ENCODE measurements at regions not wholly inside any gene's neighbourhood (a gene's known extent, or its start where the extent isn't known, plus 50 kb on each side); places are given as distances from the start of the nearest gene placed in this dataset.

- no peaks in the 10 kb centered on the region for H3K9me3 ChIP-seq
- H3K4me3 ChIP-seq = no peak overlapping the region
- DNase-seq (no peak), ATAC-seq (no peak)
- intact Hi-C loops (cut with DNase I, micrococcal nuclease) = no loop called here
- no peak for TF ChIP-seq CTCF (IDR thresholded peaks at IDR 0.05)
- H3K36me3 ChIP-seq (ENCODE audit: low read depth) = no peaks in the 10 kb centered on the region
- no peaks in the 10 kb centered on the region for H3K4me1 ChIP-seq (ENCODE audit: low read depth)
These were observed 180.4 kb upstream of the IRX5 start for GRCh38 chr16:54750249-54750648.

GRCh38 chr16:54748611-54749190, 182.0 kb upstream of the IRX5 start:
- DNase-seq = no peak
- intact Hi-C loops (cut with DNase I, micrococcal nuclease) = no loop called here
- Histone ChIP-seq H3K36me3 (ENCODE audit: low read depth) (no peaks in the 10 kb centered on the region), H3K4me1 (ENCODE audit: low read depth) (no peaks in the 10 kb centered on the region), H3K9me3 (no peaks in the 10 kb centered on the region), H3K4me3 (no peak overlapping the region)
- no peak for TF ChIP-seq CTCF (IDR thresholded peaks at IDR 0.05)
- ATAC-seq = no peak

GRCh38 chr16:54746596-54746995, 184.1 kb upstream of the IRX5 start:
- DNase-seq (no peak), ATAC-seq (no peak)
- Histone ChIP-seq H3K9me3 (no peaks in the 10 kb centered on the region), H3K4me3 (no peak overlapping the region), H3K36me3 (ENCODE audit: low read depth) (no peaks in the 10 kb centered on the region), H3K4me1 (ENCODE audit: low read depth) (no peaks in the 10 kb centered on the region)
- intact Hi-C loops (cut with DNase I, micrococcal nuclease) = no loop called here
- TF ChIP-seq CTCF (IDR thresholded peaks at IDR 0.05) = no peak

GRCh38 chr16:54744998-54745397, 185.7 kb upstream of the IRX5 start:
- Histone ChIP-seq H3K4me1 (ENCODE audit: low read depth) (no peaks in the 10 kb centered on the region), H3K4me3 (no peak overlapping the region), H3K36me3 (ENCODE audit: low read depth) (no peaks in the 10 kb centered on the region), H3K9me3 (no peaks in the 10 kb centered on the region)
- DNase-seq (no peak), ATAC-seq (no peak)
- no peak for TF ChIP-seq CTCF (IDR thresholded peaks at IDR 0.05)
- intact Hi-C loops (cut with DNase I, micrococcal nuclease) = no loop called here

GRCh38 chr16:54742436-54742835, 188.2 kb upstream of the IRX5 start:
- Histone ChIP-seq H3K9me3 (no peaks in the 10 kb centered on the region), H3K36me3 (ENCODE audit: low read depth) (no peaks in the 10 kb centered on the region), H3K4me3 (no peak overlapping the region), H3K4me1 (ENCODE audit: low read depth) (no peaks in the 10 kb centered on the region)
- DNase-seq (no peak), ATAC-seq (no peak)
- intact Hi-C loops (cut with DNase I, micrococcal nuclease) = no loop called here
- TF ChIP-seq CTCF (IDR thresholded peaks at IDR 0.05) = no peak

- no peak for TF ChIP-seq CTCF (IDR thresholded peaks at IDR 0.05)
These were observed 191.3 kb upstream of the IRX5 start for GRCh38 chr16:54739381-54739780.

More at GRCh38 chr16:54739381-54739780, 191.3 kb upstream of the IRX5 start:
- no peak overlapping the region for H3K4me3 ChIP-seq
- H3K36me3 ChIP-seq (ENCODE audit: low read depth) = no peaks in the 10 kb centered on the region
- H3K4me1 ChIP-seq (ENCODE audit: low read depth) = no peaks in the 10 kb centered on the region
- no peak for ATAC-seq
- H3K9me3 ChIP-seq = no peaks in the 10 kb centered on the region
- DNase-seq = no peak
- intact Hi-C loops (cut with DNase I, micrococcal nuclease) = no loop called here
